ENCODE measurements at regions not wholly inside any gene's neighbourhood (a gene's known extent, or its start where the extent isn't known, plus 50 kb on each side); places are given as distances from the start of the nearest gene placed in this dataset.

GRCh38 chr18:33854086-33854826 lies 276.2 kb downstream of the ASXL3 start:
- TF ChIP-seq, protein P1, sequence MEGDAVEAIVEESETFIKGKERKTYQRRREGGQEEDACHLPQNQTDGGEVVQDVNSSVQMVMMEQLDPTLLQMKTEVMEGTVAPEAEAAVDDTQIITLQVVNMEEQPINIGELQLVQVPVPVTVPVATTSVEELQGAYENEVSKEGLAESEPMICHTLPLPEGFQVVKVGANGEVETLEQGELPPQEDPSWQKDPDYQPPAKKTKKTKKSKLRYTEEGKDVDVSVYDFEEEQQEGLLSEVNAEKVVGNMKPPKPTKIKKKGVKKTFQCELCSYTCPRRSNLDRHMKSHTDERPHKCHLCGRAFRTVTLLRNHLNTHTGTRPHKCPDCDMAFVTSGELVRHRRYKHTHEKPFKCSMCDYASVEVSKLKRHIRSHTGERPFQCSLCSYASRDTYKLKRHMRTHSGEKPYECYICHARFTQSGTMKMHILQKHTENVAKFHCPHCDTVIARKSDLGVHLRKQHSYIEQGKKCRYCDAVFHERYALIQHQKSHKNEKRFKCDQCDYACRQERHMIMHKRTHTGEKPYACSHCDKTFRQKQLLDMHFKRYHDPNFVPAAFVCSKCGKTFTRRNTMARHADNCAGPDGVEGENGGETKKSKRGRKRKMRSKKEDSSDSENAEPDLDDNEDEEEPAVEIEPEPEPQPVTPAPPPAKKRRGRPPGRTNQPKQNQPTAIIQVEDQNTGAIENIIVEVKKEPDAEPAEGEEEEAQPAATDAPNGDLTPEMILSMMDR (conservative IDR thresholded peaks at IDR 0.05; ENCODE audit: low read length), result no peak
- no peak for TF ChIP-seq EZH2phosphoT487 (IDR thresholded peaks at IDR 0.05; ENCODE audit: borderline replicate concordance)

Data from Loucy (cell line).